ENCODE measurements at regions not wholly inside any gene's neighbourhood (a gene's known extent, or its start where the extent isn't known, plus 50 kb on each side); places are given as distances from the start of the nearest gene placed in this dataset.

DNA sequence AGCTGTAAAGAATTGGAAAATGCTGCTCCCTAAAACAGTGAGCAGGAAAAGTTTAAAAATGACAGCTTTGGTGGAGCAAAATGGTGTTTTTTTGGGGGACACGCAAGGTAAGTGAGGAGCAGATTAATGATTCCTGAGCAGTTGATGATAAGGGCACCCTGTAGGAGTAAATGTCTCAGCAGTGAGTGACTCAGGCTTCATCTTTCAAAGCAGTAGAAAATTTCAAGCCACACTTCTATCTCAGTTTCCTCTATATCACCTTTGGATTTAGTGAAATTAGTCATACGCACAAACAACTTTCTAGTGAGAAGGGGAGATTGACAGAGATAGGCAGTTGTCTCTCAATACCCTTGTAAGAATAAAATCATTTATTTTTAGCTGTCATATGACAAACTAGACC, 709.0 kb upstream of the FAM98A start:
- DNase-seq (ENCODE audit: extremely low read depth, low read depth) = no peak
- no peak overlapping the region for H3K4me3 ChIP-seq (replicated peaks; ENCODE audit: low read depth, low read length)
- TF ChIP-seq, protein P1, sequence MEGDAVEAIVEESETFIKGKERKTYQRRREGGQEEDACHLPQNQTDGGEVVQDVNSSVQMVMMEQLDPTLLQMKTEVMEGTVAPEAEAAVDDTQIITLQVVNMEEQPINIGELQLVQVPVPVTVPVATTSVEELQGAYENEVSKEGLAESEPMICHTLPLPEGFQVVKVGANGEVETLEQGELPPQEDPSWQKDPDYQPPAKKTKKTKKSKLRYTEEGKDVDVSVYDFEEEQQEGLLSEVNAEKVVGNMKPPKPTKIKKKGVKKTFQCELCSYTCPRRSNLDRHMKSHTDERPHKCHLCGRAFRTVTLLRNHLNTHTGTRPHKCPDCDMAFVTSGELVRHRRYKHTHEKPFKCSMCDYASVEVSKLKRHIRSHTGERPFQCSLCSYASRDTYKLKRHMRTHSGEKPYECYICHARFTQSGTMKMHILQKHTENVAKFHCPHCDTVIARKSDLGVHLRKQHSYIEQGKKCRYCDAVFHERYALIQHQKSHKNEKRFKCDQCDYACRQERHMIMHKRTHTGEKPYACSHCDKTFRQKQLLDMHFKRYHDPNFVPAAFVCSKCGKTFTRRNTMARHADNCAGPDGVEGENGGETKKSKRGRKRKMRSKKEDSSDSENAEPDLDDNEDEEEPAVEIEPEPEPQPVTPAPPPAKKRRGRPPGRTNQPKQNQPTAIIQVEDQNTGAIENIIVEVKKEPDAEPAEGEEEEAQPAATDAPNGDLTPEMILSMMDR (IDR thresholded peaks at IDR 0.05; ENCODE audit: low read depth, low read length, missing control alignments) = no peak

DNA sequence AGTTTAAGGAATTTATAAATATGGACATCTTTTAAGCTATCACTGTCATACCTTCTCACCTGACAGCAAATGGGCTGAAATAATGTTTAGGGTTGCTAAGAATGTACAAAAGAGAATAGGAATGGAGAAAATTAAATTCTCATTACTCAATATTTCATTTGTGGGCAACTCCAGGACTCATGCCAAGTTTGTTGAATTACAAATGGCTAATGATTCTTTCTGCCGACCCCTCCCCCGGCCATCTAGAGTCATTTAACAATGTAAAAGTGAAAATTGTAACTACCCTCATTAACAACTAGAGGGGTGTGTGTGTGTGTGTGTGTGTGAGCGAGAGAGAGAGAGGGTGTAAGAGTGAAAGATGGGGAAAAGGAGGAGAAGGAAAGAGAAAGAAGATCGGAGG, 708.5 kb upstream of the FAM98A start:
- TF ChIP-seq, protein P1 (IDR thresholded peaks at IDR 0.05; ENCODE audit: low read depth, low read length, missing control alignments) = no peak
- no peak for DNase-seq (ENCODE audit: extremely low read depth, low read depth)
- H3K4me3 ChIP-seq (replicated peaks; ENCODE audit: low read depth, low read length) = no peak overlapping the region

DNA sequence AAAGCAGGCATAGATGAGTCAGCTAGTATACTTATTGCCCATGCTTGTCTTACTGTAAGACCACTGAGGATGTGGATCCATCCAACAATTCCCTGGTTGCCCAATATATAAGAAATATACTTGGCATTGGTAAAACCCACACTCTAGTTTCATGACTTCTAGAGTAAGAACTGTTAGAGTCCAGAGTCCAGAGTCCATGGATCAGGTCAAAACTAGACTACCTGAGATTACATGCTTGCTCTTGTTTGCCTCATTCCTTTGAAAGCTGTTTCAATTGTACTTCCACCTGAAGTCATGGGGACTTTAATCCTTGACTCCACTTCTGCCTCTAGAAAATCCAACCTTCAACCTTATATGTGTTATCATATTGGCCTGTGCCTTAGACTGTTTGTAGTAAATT, 707.6 kb upstream of the FAM98A start:
- no peak for DNase-seq (ENCODE audit: extremely low read depth, low read depth)
- TF ChIP-seq, protein P1 (IDR thresholded peaks at IDR 0.05; ENCODE audit: low read depth, low read length, missing control alignments) = no peak
- H3K4me3 ChIP-seq (replicated peaks; ENCODE audit: low read depth, low read length) = no peak overlapping the region

DNA sequence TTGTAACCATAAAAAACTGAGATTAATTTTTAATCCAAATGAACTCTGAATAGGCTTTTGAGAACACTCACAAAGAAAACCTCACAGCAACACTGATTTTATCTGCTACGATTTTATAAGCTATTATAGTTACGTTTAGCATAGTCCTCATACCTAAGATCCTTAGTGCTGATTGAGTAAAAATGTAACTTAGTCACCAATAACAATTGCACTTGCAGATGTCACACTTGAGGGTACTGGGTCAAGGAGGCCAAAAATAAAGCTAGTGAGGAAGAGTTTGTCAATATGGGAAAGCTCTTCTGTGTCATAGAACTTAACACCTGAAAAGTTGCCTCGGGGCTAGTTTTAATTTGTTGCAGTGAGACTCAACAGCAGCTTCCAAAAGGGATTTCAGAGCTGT, 706.5 kb upstream of the FAM98A start:
- no peak overlapping the region for H3K4me3 ChIP-seq (replicated peaks; ENCODE audit: low read depth, low read length)
- no peak for DNase-seq (ENCODE audit: extremely low read depth, low read depth)
- TF ChIP-seq, protein P1 (IDR thresholded peaks at IDR 0.05; ENCODE audit: low read depth, low read length, missing control alignments) = no peak

DNA sequence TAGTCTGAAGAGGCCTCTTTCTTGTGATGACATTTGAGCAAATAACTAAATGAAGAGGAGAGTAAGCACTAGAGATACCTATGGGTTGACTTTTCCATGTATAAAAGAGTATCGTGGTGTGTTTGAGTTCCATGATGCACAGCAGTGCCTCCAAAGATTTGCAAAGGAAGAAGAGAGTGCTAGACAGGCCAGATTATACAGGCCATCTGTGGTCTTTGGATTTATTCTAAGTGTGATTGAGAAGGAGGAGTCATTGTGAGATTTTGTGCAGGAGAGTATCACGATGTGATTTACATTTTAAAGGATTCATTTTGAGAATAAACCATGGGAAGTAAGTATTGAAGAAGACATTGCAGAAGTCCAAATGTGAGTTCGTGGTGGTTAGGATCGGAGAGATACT, 695.9 kb upstream of the FAM98A start:
- DNase-seq (ENCODE audit: extremely low read depth, low read depth) = no peak
- TF ChIP-seq, protein P1 (IDR thresholded peaks at IDR 0.05; ENCODE audit: low read depth, low read length, missing control alignments) = no peak
- H3K4me3 ChIP-seq (replicated peaks; ENCODE audit: low read depth, low read length) = no peak overlapping the region

DNA sequence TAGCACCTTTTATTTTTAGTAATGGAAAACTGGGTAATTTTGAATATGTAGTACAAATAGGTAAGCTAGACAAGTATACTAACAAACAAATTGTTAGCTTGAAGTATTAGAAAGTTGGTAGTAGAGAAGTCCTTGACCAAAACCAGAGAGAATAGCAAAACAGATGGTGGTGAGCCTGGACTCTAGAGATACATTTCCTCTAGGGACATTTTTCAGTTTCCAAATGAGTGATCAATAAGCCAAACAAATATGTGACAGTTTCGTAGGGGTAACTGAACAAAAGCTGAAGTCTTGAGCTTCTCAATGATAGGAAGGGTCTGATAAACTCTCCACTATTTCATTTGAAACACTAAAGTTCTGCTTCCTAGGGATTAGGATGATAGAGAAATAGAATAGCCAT, 692.0 kb upstream of the FAM98A start:
- DNase-seq (ENCODE audit: extremely low read depth, low read depth) = no peak
- H3K4me3 ChIP-seq (replicated peaks; ENCODE audit: low read depth, low read length) = no peak overlapping the region
- TF ChIP-seq, protein P1 (IDR thresholded peaks at IDR 0.05; ENCODE audit: low read depth, low read length, missing control alignments) = no peak

DNA sequence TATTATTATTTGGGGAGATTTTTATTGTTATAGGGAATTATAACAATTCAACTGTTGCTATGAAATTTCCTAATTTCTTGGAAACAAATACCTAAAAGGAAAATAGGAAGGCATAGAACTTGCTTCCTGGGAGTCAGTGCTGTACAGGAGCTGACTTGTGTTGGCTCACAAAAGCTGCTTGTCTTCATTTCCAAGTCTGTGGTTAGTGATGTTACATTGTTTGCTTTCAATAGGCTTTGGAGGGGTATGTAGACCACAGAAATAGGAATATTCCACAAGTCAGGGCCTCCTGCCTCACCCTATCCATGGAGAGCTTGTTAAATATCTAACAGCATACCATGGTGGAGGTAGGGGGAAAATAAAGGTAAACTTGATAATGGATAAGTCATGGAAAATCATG, 688.9 kb upstream of the FAM98A start:
- no peak overlapping the region for H3K4me3 ChIP-seq (replicated peaks; ENCODE audit: low read depth, low read length)
- TF ChIP-seq, protein P1 (IDR thresholded peaks at IDR 0.05; ENCODE audit: low read depth, low read length, missing control alignments) = no peak
- no peak for DNase-seq (ENCODE audit: extremely low read depth, low read depth)

Measured in HFF-Myc (cell line).